ENCODE measurements at regions not wholly inside any gene's neighbourhood (a gene's known extent, or its start where the extent isn't known, plus 50 kb on each side); places are given as distances from the start of the nearest gene placed in this dataset.

DNA sequence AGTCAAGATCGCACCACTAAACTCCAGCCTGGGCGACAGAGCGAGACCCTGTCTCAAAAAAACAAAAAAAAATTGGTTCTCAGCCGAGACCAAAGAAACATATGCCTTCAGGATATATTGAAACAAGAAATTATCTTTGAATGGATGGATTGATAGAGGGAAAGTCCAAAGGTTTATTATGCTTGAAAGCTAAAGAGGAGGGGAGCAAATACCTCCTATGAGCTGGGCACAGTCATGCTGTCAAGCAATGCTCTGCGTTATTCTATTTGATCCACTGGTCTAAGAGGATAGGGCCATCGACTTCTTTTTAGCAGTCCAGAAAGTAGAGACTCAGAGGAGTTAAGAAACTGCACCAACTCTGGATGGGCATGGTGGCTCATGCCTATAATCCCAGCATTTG, 85.9 kb upstream of the SLC34A2 start:
- H3K4me3 ChIP-seq (ENCODE audit: low read length) = no peak overlapping the region
- DNase-seq (ENCODE audit: low read depth) = no peak
- TF ChIP-seq, protein P1, sequence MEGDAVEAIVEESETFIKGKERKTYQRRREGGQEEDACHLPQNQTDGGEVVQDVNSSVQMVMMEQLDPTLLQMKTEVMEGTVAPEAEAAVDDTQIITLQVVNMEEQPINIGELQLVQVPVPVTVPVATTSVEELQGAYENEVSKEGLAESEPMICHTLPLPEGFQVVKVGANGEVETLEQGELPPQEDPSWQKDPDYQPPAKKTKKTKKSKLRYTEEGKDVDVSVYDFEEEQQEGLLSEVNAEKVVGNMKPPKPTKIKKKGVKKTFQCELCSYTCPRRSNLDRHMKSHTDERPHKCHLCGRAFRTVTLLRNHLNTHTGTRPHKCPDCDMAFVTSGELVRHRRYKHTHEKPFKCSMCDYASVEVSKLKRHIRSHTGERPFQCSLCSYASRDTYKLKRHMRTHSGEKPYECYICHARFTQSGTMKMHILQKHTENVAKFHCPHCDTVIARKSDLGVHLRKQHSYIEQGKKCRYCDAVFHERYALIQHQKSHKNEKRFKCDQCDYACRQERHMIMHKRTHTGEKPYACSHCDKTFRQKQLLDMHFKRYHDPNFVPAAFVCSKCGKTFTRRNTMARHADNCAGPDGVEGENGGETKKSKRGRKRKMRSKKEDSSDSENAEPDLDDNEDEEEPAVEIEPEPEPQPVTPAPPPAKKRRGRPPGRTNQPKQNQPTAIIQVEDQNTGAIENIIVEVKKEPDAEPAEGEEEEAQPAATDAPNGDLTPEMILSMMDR (conservative IDR thresholded peaks at IDR 0.05; ENCODE audit: low read length) = no peak

GRCh38 chr4:25575611-25576010, 80.0 kb upstream of the SLC34A2 start:
- TF ChIP-seq, protein P1 (conservative IDR thresholded peaks at IDR 0.05; ENCODE audit: low read length) = no peak
- no peak for DNase-seq (ENCODE audit: low read depth)
- H3K4me3 ChIP-seq (ENCODE audit: low read length) = no peak overlapping the region

GRCh38 chr4:25578432-25578831, 77.2 kb upstream of the SLC34A2 start:
- H3K4me3 ChIP-seq (ENCODE audit: low read length) = no peak overlapping the region
- TF ChIP-seq, protein P1 (conservative IDR thresholded peaks at IDR 0.05; ENCODE audit: low read length) = no peak
- no peak for DNase-seq (ENCODE audit: low read depth)

- TF ChIP-seq, protein P1 (conservative IDR thresholded peaks at IDR 0.05; ENCODE audit: low read length) = no peak
- H3K4me3 ChIP-seq (ENCODE audit: low read length) = no peak overlapping the region
- no peak for DNase-seq (ENCODE audit: low read depth)
These were observed 74.8 kb upstream of the SLC34A2 start for GRCh38 chr4:25580633-25581467.

DNA sequence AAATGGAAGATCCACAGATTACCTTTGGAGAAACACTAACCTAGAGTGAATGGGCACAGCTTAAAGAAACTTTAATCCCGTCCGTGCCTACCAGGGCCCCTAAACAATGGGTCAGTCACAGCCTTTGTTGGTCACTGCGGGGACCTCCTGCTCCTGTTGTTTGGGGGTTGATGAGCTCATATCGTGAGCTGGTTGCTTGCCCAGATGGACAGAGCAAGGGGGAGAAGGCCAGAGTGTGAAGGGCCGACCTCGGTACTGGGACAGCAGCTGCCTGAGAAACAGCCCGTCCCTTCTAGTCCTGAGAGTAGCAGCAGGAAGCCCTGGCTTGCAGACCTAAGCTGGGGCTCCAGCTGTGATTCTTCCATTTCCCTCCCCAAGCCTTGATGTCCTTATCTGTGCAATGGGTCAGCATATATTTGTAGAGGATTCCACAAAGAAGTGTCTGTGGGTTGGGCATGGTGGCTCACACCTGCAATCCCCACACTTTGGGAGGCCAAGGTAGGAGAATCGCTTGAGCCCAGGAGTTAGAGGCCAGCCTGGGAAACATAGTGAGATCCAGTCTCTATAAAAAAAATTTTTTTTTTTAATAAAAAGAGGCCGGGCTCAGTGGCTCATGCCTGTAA, 69.6 kb upstream of the SLC34A2 start:
- TF ChIP-seq, protein P1 (conservative IDR thresholded peaks at IDR 0.05; ENCODE audit: low read length) = no peak
- no peak for DNase-seq (ENCODE audit: low read depth)
- no peak overlapping the region for H3K4me3 ChIP-seq (ENCODE audit: low read length)

GRCh38 chr4:25588206-25588605, 67.4 kb upstream of the SLC34A2 start:
- H3K4me3 ChIP-seq (ENCODE audit: low read length) = no peak overlapping the region
- no peak for DNase-seq (ENCODE audit: low read depth)
- TF ChIP-seq, protein P1 (conservative IDR thresholded peaks at IDR 0.05; ENCODE audit: low read length) = no peak

GRCh38 chr4:25590171-25590570, 65.5 kb upstream of the SLC34A2 start:
- DNase-seq (ENCODE audit: low read depth) = no peak
- TF ChIP-seq, protein P1 (conservative IDR thresholded peaks at IDR 0.05; ENCODE audit: low read length) = no peak
- no peak overlapping the region for H3K4me3 ChIP-seq (ENCODE audit: low read length)

Measured in AG10803 (cell line).